Upper lobe of right lung (tissue), 1 donor: ENCODE measurements at regions not wholly inside any gene's neighbourhood (a gene's known extent, or its start where the extent isn't known, plus 50 kb on each side); places are given as distances from the start of the nearest gene placed in this dataset.

Source experiments
- ATAC-seq: fragments of 200-7000 bp; cut with Tn5 transposase; one replicate; pipeline ENCODE4 v1.9.1; 2020; ENCODE audit warnings: mild to moderate bottlenecking, moderate library complexity
- DNase-seq: peaks from one replicate; pipeline ENCODE4 v3.0.0-alpha.2; 2020
- H3K27ac ChIP-seq: fragments of 200-600 bp; one replicate; pipeline ENCODE4 v1.8.0; 2022
- H3K27me3 ChIP-seq: fragments of 200-600 bp; one replicate; pipeline ENCODE4 v1.8.0; 2022; ENCODE audit warnings: mild to moderate bottlenecking
- H3K36me3 ChIP-seq: fragments of 200-600 bp; one replicate; pipeline ENCODE4 v1.8.0; 2022
- H3K4me1 ChIP-seq: fragments of 200-600 bp; one replicate; pipeline ENCODE4 v1.8.0; 2022
- H3K4me3 ChIP-seq: fragments of 200-600 bp; one replicate; pipeline ENCODE4 v1.8.0; 2022; ENCODE audit warnings: mild to moderate bottlenecking
- H3K9me3 ChIP-seq: fragments of 200-600 bp; one replicate; pipeline ENCODE4 v1.8.0; 2022
- CTCF ChIP-seq: fragments of 200-600 bp; IDR thresholded peaks from one replicate; pipeline ENCODE4 v1.8.0; 2022; ENCODE audit warnings: antibody characterized with exemption
- intact Hi-C: fragments of 100-400 bp; cut with DNase I; formaldehyde crosslinking; loops from one replicate; pipeline ENCODE4 v1.11.0; 2022
- donor health status: DM: no; HTN: yes; CAD: no; lungs with severe emphysema.

- no peaks in the 10 kb centered on the region for H3K36me3 ChIP-seq
- H3K4me3 ChIP-seq, result no peak overlapping the region
- H3K9me3 ChIP-seq, result no peaks in the 10 kb centered on the region
- intact Hi-C loops, result no loop called here
- no peak overlapping the region for H3K27ac ChIP-seq
- ATAC-seq (no peak), DNase-seq (no peak)
- no peaks in the 10 kb centered on the region for H3K27me3 ChIP-seq
- no peaks in the 10 kb centered on the region for H3K4me1 ChIP-seq
- no peak for TF ChIP-seq CTCF
Observed at GRCh38 chr12:91810077-91810476, 335.6 kb downstream of the BTG1 start.

DNA sequence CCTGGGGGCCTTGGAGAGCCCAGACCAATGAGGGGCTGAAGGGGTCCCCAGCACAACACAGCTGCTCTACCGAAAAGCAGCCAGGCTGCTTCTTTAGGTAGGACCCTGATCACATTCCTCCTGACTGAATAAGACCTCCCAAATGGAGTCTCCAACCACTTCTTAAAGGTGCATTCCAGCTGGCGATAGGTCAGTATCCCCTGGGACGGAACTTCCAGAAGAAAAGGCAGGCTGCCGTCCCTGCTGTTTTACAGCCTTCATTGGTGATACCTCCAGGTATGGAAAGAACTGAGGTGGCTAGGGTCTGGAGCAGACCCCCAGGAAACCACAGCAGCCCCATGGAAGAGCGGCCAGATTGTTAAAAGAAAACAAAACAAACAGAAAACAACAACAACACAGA, 340.6 kb downstream of the BTG1 start:
- intact Hi-C loops, result no loop called here
- Histone ChIP-seq H3K4me1 (no peaks in the 10 kb centered on the region), H3K9me3 (no peaks in the 10 kb centered on the region), H3K4me3 (no peak overlapping the region), H3K27ac (no peak overlapping the region), H3K27me3 (no peaks in the 10 kb centered on the region), H3K36me3 (no peaks in the 10 kb centered on the region)
- ATAC-seq (no peak), DNase-seq (no peak)
- TF ChIP-seq CTCF, result no peak

DNA sequence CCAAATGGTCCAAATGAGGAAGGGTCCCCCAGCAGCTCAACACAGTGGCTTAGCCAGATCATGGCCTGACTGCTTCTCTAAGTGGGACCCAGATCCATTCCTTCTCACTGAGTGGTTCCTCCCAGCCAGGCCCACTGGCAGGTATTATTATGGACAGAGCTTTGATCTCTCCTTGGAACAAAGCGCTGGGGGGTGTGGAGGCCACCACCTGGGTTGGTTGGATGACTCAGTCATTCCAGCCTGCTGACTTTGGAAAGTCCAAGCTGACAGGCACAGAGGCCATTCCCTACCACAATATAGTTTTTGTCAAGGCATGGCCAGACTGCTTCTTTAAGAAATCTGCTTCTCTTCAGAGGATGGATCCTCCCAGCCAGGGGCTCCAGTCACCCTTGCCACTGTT, 341.1 kb downstream of the BTG1 start:
- Histone ChIP-seq H3K4me1 (no peaks in the 10 kb centered on the region), H3K4me3 (no peak overlapping the region), H3K9me3 (no peaks in the 10 kb centered on the region), H3K27me3 (no peaks in the 10 kb centered on the region), H3K27ac (no peak overlapping the region), H3K36me3 (no peaks in the 10 kb centered on the region)
- TF ChIP-seq CTCF, result no peak
- ATAC-seq (no peak), DNase-seq (no peak)
- intact Hi-C loops, result no loop called here

- intact Hi-C loops, result no loop called here
- DNase-seq (no peak), ATAC-seq (no peak)
- Histone ChIP-seq H3K36me3 (no peaks in the 10 kb centered on the region), H3K4me3 (no peak overlapping the region), H3K27ac (no peak overlapping the region), H3K4me1 (no peaks in the 10 kb centered on the region), H3K27me3 (no peaks in the 10 kb centered on the region), H3K9me3 (no peaks in the 10 kb centered on the region)
- no peak for TF ChIP-seq CTCF
Observed at GRCh38 chr12:91801048-91801447, 344.6 kb downstream of the BTG1 start.

GRCh38 chr12:91793676-91794075, 352.0 kb downstream of the BTG1 start:
- no peak overlapping the region for H3K27ac ChIP-seq
- no peaks in the 10 kb centered on the region for H3K9me3 ChIP-seq
- TF ChIP-seq CTCF, result no peak
- no peaks in the 10 kb centered on the region for H3K27me3 ChIP-seq
- H3K4me3 ChIP-seq, result no peak overlapping the region
- DNase-seq (no peak), ATAC-seq (no peak)
- H3K4me1 ChIP-seq, result no peaks in the 10 kb centered on the region
- intact Hi-C loops, result no loop called here
- H3K36me3 ChIP-seq, result no peaks in the 10 kb centered on the region

DNA sequence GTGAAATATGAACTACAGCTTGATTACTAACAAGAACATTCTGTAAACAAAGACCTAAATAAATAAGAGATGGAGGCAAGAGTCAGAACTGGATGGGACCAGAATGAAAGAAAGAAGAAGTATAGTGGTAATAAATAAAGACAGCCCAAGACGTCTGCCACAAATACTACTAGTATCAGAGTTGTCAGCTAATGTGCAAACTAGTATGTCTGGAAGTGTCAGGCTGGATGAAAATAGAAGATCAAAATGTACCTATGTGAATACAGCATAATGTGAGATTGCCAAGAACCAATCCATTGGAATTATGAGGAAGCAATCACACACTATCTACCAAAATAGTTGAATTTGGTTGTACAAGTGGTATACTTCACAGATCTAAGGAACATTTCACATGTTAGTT, 353.0 kb downstream of the BTG1 start:
- no peak overlapping the region for H3K27ac ChIP-seq
- no peak for TF ChIP-seq CTCF
- intact Hi-C loops, result no loop called here

More for the DNA sequence above, 353.0 kb downstream of the BTG1 start:
- ATAC-seq (no peak), DNase-seq (no peak)
- Histone ChIP-seq H3K4me1 (no peaks in the 10 kb centered on the region), H3K4me3 (no peak overlapping the region), H3K27me3 (no peaks in the 10 kb centered on the region), H3K9me3 (no peaks in the 10 kb centered on the region), H3K36me3 (no peaks in the 10 kb centered on the region)
